ENCODE measurements at regions not wholly inside any gene's neighbourhood (a gene's known extent, or its start where the extent isn't known, plus 50 kb on each side); places are given as distances from the start of the nearest gene placed in this dataset.

DNA sequence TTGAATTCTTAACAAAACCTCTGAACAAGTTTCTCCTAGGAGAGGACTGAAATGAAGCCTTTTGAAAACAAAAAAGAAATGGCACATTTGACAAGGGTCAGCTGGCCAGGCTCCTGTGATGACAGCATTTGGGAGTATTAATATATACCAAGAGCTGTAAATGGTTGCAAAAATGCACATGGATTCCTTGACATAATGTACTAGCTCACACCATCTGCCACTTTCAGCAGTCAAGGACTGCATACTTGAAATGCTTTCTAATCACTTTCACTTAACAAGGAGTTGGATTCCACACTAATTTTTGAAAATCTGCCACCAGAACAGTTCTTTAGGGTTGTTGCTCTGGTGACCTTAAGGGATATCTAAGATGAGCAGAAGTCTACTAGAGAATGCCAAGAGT, 236.7 kb upstream of the TOX3 start:
- DNase-seq: no peak
- Mint-ChIP-seq H3K4me1 (no peaks in the 10 kb centered on the region), H3K4me3 (no peak overlapping the region), H3K27ac (no peak overlapping the region), H3K27me3 (no peaks in the 10 kb centered on the region), H3K36me3 (no peaks in the 10 kb centered on the region), H3K9me3 (peaks cover 0 to 6% (median 0%) of the 10 kb centered on the region in 7 donors)
- no peaks in the 10 kb centered on the region for H3K36me3 ChIP-seq (ENCODE audit: control insufficient read depth, insufficient read depth, low read length)
- no peak overlapping the region for H3K27ac ChIP-seq (ENCODE audit: insufficient read depth, low read length, poor library complexity, severe bottlenecking)
- no peak overlapping the region for H3K4me3 ChIP-seq (ENCODE audit: low read depth, low read length)
- no peaks in the 10 kb centered on the region for H3K9me3 ChIP-seq (ENCODE audit: control insufficient read depth in 2 of 2, low read length in 2 of 2)
- no peaks in the 10 kb centered on the region for H3K27me3 ChIP-seq (ENCODE audit: control insufficient read depth, insufficient read depth, low read length)
- H3K4me1 ChIP-seq (ENCODE audit: control insufficient read depth, insufficient read depth, low read length, poor library complexity, severe bottlenecking): no peaks in the 10 kb centered on the region
- no peak for ATAC-seq (ENCODE audit: low read depth in 2 of 2)

DNA sequence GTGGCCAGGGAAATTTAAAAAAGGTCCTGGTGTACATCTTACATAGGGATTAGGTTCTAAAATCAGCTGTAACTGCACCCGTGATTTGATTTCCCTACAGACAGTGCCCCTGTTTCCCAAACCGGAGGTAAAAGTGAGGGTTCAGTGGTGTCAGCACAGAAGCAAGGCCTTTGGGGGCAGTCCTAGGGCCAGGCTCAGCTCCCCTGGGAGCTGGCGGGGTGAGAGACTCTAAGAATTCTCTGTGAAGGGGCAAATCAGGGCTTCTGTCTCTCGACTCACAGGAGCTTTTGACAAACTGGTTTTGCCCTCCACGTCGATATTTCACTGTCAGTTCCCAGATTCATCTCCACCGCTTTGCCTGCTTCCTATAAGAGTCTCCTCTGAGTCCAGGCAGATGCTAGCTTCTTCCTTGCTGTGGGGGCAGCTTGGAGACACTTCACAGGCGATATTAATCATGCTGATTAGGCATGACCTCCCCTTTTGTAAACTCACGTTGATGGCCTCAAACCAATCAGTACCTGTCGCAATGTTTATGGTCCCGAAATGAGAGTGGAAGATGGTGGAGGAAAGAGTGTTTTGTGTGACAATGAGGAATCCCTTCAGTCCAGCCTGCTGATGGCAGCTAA, 234.2 kb upstream of the TOX3 start:
- no peak overlapping the region for H3K27ac ChIP-seq (ENCODE audit: insufficient read depth, low read length, poor library complexity, severe bottlenecking)
- H3K36me3 ChIP-seq (ENCODE audit: control insufficient read depth, insufficient read depth, low read length): no peaks in the 10 kb centered on the region
- H3K4me3 ChIP-seq (ENCODE audit: low read depth, low read length): no peak overlapping the region
- H3K4me1 ChIP-seq (ENCODE audit: control insufficient read depth, insufficient read depth, low read length, poor library complexity, severe bottlenecking): no peaks in the 10 kb centered on the region
- H3K27me3 ChIP-seq (ENCODE audit: control insufficient read depth, insufficient read depth, low read length): no peaks in the 10 kb centered on the region
- Mint-ChIP-seq H3K36me3 (no peaks in the 10 kb centered on the region), H3K9me3 (peaks cover 0 to 6% (median 0%) of the 10 kb centered on the region in 7 donors), H3K27ac (no peak overlapping the region), H3K4me1 (no peaks in the 10 kb centered on the region), H3K27me3 (no peaks in the 10 kb centered on the region), H3K4me3 (no peak overlapping the region)
- DNase-seq (no peak), ATAC-seq (ENCODE audit: low read depth in 2 of 2) (no peak)
- H3K9me3 ChIP-seq (ENCODE audit: control insufficient read depth in 2 of 2, low read length in 2 of 2): no peaks in the 10 kb centered on the region

DNA sequence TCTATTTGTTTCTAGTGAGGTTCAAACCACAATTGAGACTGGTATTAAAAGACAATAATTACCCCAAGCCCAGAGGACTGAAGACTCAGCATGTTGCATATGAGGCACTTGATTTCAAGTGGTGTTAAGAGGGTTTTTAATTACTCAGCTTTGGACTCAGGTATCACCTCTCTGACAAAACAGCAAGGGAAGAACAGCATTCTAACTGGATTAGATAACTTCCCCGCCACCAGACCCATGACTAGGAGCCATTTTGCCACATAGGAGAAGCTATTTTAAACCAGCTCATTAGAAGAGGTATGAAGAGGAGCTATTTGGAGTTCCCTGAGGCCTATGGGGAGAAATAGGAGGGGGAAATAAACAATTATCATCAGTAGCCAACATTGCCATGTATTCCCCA, 226.1 kb upstream of the TOX3 start:
- Histone ChIP-seq H3K4me1 (ENCODE audit: control insufficient read depth, insufficient read depth, low read length, poor library complexity, severe bottlenecking) (no peaks in the 10 kb centered on the region), H3K27ac (ENCODE audit: insufficient read depth, low read length, poor library complexity, severe bottlenecking) (no peak overlapping the region), H3K36me3 (ENCODE audit: control insufficient read depth, insufficient read depth, low read length) (no peaks in the 10 kb centered on the region), H3K9me3 (ENCODE audit: control insufficient read depth in 2 of 2, low read length in 2 of 2) (no peaks in the 10 kb centered on the region), H3K27me3 (ENCODE audit: control insufficient read depth, insufficient read depth, low read length) (no peaks in the 10 kb centered on the region), H3K4me3 (ENCODE audit: low read depth, low read length) (no peak overlapping the region)
- no peak overlapping the region for H3K27ac Mint-ChIP-seq
- ATAC-seq (ENCODE audit: low read depth in 2 of 2) (no peak), DNase-seq (no peak)
- H3K4me1 Mint-ChIP-seq: no peaks in the 10 kb centered on the region
- no peak overlapping the region for H3K4me3 Mint-ChIP-seq
- no peaks in the 10 kb centered on the region for H3K36me3 Mint-ChIP-seq
- no peaks in the 10 kb centered on the region for H3K9me3 Mint-ChIP-seq
- no peaks in the 10 kb centered on the region for H3K27me3 Mint-ChIP-seq

DNA sequence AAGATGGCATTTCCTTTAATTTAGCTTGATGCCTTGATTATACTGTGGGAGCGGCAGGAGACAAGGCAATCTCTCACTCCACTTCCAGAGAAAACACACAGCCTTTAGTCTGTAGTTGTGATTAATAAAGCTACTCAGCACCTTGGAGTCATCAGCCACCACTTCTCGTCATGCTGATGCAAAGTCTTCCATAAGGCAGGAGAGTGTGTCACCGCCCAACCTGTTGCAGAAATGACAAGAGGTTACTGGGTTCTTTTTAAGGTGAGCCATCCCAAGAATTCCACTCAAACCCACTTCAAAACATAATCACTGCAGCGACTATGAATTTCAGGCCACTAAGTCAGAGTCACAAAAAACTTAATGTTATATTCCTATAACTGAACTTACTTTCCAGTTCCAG, 223.9 kb upstream of the TOX3 start:
- ATAC-seq (ENCODE audit: low read depth in 2 of 2) (no peak), DNase-seq (no peak)
- Histone ChIP-seq H3K4me3 (ENCODE audit: low read depth, low read length) (no peak overlapping the region), H3K27ac (ENCODE audit: insufficient read depth, low read length, poor library complexity, severe bottlenecking) (no peak overlapping the region), H3K9me3 (ENCODE audit: control insufficient read depth in 2 of 2, low read length in 2 of 2) (no peaks in the 10 kb centered on the region), H3K4me1 (ENCODE audit: control insufficient read depth, insufficient read depth, low read length, poor library complexity, severe bottlenecking) (no peaks in the 10 kb centered on the region), H3K36me3 (ENCODE audit: control insufficient read depth, insufficient read depth, low read length) (no peaks in the 10 kb centered on the region), H3K27me3 (ENCODE audit: control insufficient read depth, insufficient read depth, low read length) (no peaks in the 10 kb centered on the region)
- H3K4me3 Mint-ChIP-seq: no peak overlapping the region
- no peaks in the 10 kb centered on the region for H3K27me3 Mint-ChIP-seq
- no peak overlapping the region for H3K27ac Mint-ChIP-seq
- no peaks in the 10 kb centered on the region for H3K4me1 Mint-ChIP-seq
- H3K9me3 Mint-ChIP-seq: peaks cover 0 to 4% (median 0%) of the 10 kb centered on the region in 7 donors
- no peaks in the 10 kb centered on the region for H3K36me3 Mint-ChIP-seq

DNA sequence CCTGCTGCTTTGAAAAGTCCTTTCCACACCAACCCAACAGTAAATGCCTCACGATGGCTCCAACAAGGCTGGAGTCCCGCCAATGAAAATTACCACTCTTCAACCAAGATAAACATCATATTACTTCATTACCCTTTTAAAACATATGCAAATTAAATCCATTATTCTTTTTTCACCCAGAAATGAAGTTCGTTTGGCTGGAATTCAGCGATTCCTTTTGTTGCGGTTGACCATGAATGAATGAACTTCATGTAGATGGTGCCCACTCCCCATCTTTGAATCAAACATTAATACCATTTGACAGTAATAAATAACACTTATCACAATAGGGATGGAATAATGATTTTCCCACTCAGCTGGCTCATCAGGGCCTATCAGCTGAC, 211.5 kb upstream of the TOX3 start:
- ATAC-seq (ENCODE audit: low read depth in 2 of 2): no peak

DNA sequence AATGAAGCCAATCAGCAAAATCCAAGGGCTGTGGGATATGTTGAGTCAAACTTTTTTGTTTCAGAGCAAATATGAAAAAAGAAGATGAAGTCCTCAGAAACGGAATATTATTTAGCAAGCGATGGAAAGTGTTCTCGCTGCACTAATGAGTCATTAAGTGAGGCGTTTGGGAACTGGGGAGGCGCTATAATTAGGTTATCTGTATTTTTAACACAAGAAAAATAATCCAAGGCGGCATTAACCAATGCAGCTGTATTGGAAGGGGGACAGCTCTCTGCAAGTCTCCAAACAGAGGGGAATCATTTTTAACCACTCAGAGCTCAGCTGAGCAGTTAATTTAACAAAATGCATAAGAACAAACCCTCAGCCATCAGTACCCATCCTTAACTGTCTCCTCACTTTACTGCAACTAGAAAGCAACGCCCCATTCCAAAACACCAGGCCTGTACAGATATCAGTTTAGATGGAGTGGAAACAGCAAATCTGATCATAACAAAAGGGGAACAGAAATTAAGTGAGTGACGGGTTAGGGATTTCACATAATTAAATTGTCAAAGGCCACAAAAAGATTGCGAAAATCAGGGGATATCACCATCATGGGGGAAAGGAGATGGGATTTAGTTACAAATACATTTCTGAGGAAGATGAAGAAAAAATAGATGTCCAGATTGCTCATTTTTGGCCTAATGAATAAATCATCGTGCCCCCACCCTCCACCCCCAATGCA, 211.0 kb upstream of the TOX3 start:
- no peaks in the 10 kb centered on the region for H3K27me3 Mint-ChIP-seq
- Histone ChIP-seq H3K27me3 (ENCODE audit: control insufficient read depth, insufficient read depth, low read length) (no peaks in the 10 kb centered on the region), H3K36me3 (ENCODE audit: control insufficient read depth, insufficient read depth, low read length) (no peaks in the 10 kb centered on the region), H3K4me1 (ENCODE audit: control insufficient read depth, insufficient read depth, low read length, poor library complexity, severe bottlenecking) (no peaks in the 10 kb centered on the region), H3K4me3 (ENCODE audit: low read depth, low read length) (no peak overlapping the region), H3K27ac (ENCODE audit: insufficient read depth, low read length, poor library complexity, severe bottlenecking) (no peak overlapping the region), H3K9me3 (ENCODE audit: control insufficient read depth in 2 of 2, low read length in 2 of 2) (no peaks in the 10 kb centered on the region)
- ATAC-seq (ENCODE audit: low read depth in 2 of 2): no peak
- no peak overlapping the region for H3K4me3 Mint-ChIP-seq
- no peak for DNase-seq
- H3K9me3 Mint-ChIP-seq: peaks cover 0 to 2% (median 0%) of the 10 kb centered on the region in 7 donors
- H3K4me1 Mint-ChIP-seq: no peaks in the 10 kb centered on the region
- H3K36me3 Mint-ChIP-seq: no peaks in the 10 kb centered on the region
- H3K27ac Mint-ChIP-seq: no peak overlapping the region

More for the DNA sequence above, 211.5 kb upstream of the TOX3 start:
- H3K27me3 ChIP-seq (ENCODE audit: control insufficient read depth, insufficient read depth, low read length): no peaks in the 10 kb centered on the region
- Mint-ChIP-seq H3K4me3 (no peak overlapping the region), H3K36me3 (no peaks in the 10 kb centered on the region), H3K27me3 (no peaks in the 10 kb centered on the region), H3K4me1 (no peaks in the 10 kb centered on the region), H3K9me3 (peaks cover 0 to 2% (median 0%) of the 10 kb centered on the region in 7 donors), H3K27ac (no peak overlapping the region)
- no peak overlapping the region for H3K27ac ChIP-seq (ENCODE audit: insufficient read depth, low read length, poor library complexity, severe bottlenecking)
- H3K4me1 ChIP-seq (ENCODE audit: control insufficient read depth, insufficient read depth, low read length, poor library complexity, severe bottlenecking): no peaks in the 10 kb centered on the region
- no peaks in the 10 kb centered on the region for H3K9me3 ChIP-seq (ENCODE audit: control insufficient read depth in 2 of 2, low read length in 2 of 2)
- no peaks in the 10 kb centered on the region for H3K36me3 ChIP-seq (ENCODE audit: control insufficient read depth, insufficient read depth, low read length)
- H3K4me3 ChIP-seq (ENCODE audit: low read depth, low read length): no peak overlapping the region
- no peak for DNase-seq

DNA sequence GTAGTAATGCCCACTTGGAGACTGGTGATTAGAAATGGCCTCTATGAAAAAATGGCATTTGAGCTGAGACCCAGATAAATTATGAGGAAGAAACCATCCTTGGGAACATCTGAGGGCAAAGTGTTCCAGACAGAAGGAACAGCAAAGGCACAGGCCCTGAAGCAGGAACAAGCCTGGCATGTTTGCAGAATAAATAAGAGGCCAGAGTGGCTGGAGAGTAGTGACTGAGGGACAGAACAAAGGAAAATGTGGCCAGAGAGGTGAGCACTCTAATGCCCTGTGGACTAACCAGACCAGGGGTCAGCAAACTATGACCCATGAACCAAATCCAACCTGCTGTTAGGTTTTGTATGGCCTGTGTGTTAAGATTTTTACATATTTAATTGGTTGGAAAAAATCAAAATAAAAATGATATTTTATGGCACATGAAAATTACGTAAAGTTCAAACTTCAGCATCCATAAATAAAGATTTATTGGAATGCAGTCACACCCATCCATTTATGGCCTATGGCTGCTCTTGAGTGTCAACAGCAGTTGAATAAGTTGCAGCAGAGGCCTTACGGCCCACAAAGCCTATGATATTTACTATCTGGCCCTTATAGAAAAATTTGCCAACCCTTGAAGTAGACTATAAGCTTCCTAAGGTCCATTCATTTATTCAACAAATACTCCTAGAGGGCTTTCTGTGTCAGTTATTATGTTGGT, 210.0 kb upstream of the TOX3 start:
- Mint-ChIP-seq H3K4me3 (no peak overlapping the region), H3K27ac (no peak overlapping the region), H3K27me3 (no peaks in the 10 kb centered on the region), H3K9me3 (peaks cover 0 to 2% (median 0%) of the 10 kb centered on the region in 7 donors), H3K36me3 (no peaks in the 10 kb centered on the region), H3K4me1 (no peaks in the 10 kb centered on the region)
- H3K36me3 ChIP-seq (ENCODE audit: control insufficient read depth, insufficient read depth, low read length): no peaks in the 10 kb centered on the region
- H3K4me1 ChIP-seq (ENCODE audit: control insufficient read depth, insufficient read depth, low read length, poor library complexity, severe bottlenecking): no peaks in the 10 kb centered on the region
- DNase-seq (no peak), ATAC-seq (ENCODE audit: low read depth in 2 of 2) (no peak)
- H3K27ac ChIP-seq (ENCODE audit: insufficient read depth, low read length, poor library complexity, severe bottlenecking): no peak overlapping the region
- H3K9me3 ChIP-seq (ENCODE audit: control insufficient read depth in 2 of 2, low read length in 2 of 2): no peaks in the 10 kb centered on the region
- no peak overlapping the region for H3K4me3 ChIP-seq (ENCODE audit: low read depth, low read length)
- no peaks in the 10 kb centered on the region for H3K27me3 ChIP-seq (ENCODE audit: control insufficient read depth, insufficient read depth, low read length)

All from CD4-positive, CD25-positive, alpha-beta regulatory T cell (primary cell).